Gastroesophageal sphincter (tissue), 4 donors: ENCODE measurements at regions not wholly inside any gene's neighbourhood (a gene's known extent, or its start where the extent isn't known, plus 50 kb on each side); places are given as distances from the start of the nearest gene placed in this dataset.
"Not testable (repeated sequence)": the region's sequence is repeated elsewhere in the genome, so short reads cannot be mapped to it uniquely, and the experiment has no call there.

ENCODE experiments used
- ATAC-seq: fragments of 150-250 bp; one replicate; pipeline ENCODE4 v1.9.1; 2016; ENCODE audit warnings: mild to moderate bottlenecking, moderate library complexity
- H3K27ac ChIP-seq, 4 donors: fragments of 200-600 bp; sonication (generic) in 3 of 4; 1 replicate in 3 of 4; 2 replicates in 1 of 4; pipeline ENCODE4 v1.5.1; 2016 to 2019
- H3K27me3 ChIP-seq: fragments of 200-600 bp; sonication (generic); one replicate; pipeline ENCODE4 v1.5.1; 2019
- H3K36me3 ChIP-seq, 2 donors: fragments of 200-600 bp; sonication (generic); one replicate each; pipeline ENCODE4 v1.5.1; 2019; ENCODE audit warnings: control low read depth in 1 of 2
- H3K4me1 ChIP-seq, 3 donors: fragments of 200-600 bp; sonication (generic); 1 replicate in 2 of 3; 2 replicates in 1 of 3; pipeline ENCODE4 v1.5.1; 2016 to 2019; ENCODE audit warnings: control low read depth in 2 of 3
- H3K4me3 ChIP-seq, 2 donors: fragments of 200-600 bp; sonication (generic); one replicate each; pipeline ENCODE4 v1.5.1; 2019; ENCODE audit warnings: mild to moderate bottlenecking in 1 of 2, moderate library complexity in 1 of 2
- H3K9me3 ChIP-seq, 3 donors: fragments of 200-600 bp; sonication (generic); one replicate each; pipeline ENCODE4 v1.5.1; 2017 to 2019; ENCODE audit warnings: control low read depth in 2 of 3
- EP300 ChIP-seq: sonication (generic); formaldehyde crosslinking; IDR thresholded peaks from one replicate; pipeline ENCODE4 v1.6.1; 2017; ENCODE audit warnings: antibody characterized with exemption, mild to moderate bottlenecking
- POLR2A ChIP-seq, 2 donors: fragments of 450-650 bp; IDR thresholded peaks; one replicate each; pipeline ENCODE4 v1.6.1; 2017; ENCODE audit warnings: antibody characterized with exemption in 2 of 2, mild to moderate bottlenecking in 2 of 2, moderate library complexity in 1 of 2
- POLR2AphosphoS5 ChIP-seq: sonication (generic); formaldehyde crosslinking; IDR thresholded peaks from one replicate; pipeline ENCODE4 v1.6.1; 2017; ENCODE audit warnings: antibody characterized with exemption
- WGBS, 2 donors: methylation state at CpG; one replicate each; pipeline ENCODE4 v1.1.5; 2018; ENCODE audit warnings: low coverage in 1 of 2; 5-methylcytosine and 5-hydroxymethylcytosine counted together
- TF ChIP-seq, protein P1 (sequence below), 4 experiments: fragments of 200-600 bp in 2 of 4; fragments of 450-650 bp in 2 of 4; sonication (generic) in 1 of 4; IDR thresholded peaks; one replicate each; pipeline ENCODE4 v1.5.1; 2017 to 2019; ENCODE audit warnings: antibody characterized with exemption in 4 of 4, mild to moderate bottlenecking in 2 of 4, moderate library complexity in 2 of 4

DNA sequence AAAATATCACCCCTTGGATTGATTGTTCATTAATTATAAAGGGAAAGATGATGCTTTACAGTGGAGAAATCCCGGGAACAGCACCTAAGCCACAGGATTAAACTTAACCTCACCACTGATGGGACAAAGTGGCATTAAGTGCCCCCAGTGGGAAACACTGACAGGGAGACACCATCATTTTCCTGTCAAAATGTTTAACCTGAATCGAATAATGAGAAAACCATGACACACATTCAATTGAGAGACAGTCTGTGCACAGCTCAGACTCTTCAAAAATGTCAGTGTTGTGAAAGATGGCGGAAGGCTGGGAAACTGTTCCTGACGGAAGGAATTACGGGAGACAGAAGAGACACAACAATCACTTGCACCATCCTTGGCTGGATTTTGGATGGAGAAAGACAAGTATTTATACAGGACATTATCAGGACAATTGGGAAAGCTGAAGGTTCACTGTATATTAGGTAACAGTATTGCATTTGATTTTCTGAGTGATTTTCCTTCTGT lies 111.8 kb upstream of the ASB18 start:
- no peak overlapping the region for H3K4me3 ChIP-seq
- peaks cover 36% of the 10 kb centered on the region for H3K27me3 ChIP-seq
- H3K27ac ChIP-seq: no peak overlapping the region
- no peak for ATAC-seq
- H3K36me3 ChIP-seq: no peaks in the 10 kb centered on the region
- peaks cover 0 to 9% (median 0%) of the 10 kb centered on the region in 3 donors for H3K9me3 ChIP-seq
- no peaks in the 10 kb centered on the region for H3K4me1 ChIP-seq
- 65 to 88% methylated on average over 5 of the region's 5 CpGs for WGBS, 2 donors
- no peak for TF ChIP-seq POLR2AphosphoS5
- no peak for TF ChIP-seq EP300
- no peak for TF ChIP-seq POLR2A (IDR thresholded peaks at IDR 0.05)
- TF ChIP-seq, protein P1, sequence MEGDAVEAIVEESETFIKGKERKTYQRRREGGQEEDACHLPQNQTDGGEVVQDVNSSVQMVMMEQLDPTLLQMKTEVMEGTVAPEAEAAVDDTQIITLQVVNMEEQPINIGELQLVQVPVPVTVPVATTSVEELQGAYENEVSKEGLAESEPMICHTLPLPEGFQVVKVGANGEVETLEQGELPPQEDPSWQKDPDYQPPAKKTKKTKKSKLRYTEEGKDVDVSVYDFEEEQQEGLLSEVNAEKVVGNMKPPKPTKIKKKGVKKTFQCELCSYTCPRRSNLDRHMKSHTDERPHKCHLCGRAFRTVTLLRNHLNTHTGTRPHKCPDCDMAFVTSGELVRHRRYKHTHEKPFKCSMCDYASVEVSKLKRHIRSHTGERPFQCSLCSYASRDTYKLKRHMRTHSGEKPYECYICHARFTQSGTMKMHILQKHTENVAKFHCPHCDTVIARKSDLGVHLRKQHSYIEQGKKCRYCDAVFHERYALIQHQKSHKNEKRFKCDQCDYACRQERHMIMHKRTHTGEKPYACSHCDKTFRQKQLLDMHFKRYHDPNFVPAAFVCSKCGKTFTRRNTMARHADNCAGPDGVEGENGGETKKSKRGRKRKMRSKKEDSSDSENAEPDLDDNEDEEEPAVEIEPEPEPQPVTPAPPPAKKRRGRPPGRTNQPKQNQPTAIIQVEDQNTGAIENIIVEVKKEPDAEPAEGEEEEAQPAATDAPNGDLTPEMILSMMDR (IDR thresholded peaks at IDR 0.05): no peak

DNA sequence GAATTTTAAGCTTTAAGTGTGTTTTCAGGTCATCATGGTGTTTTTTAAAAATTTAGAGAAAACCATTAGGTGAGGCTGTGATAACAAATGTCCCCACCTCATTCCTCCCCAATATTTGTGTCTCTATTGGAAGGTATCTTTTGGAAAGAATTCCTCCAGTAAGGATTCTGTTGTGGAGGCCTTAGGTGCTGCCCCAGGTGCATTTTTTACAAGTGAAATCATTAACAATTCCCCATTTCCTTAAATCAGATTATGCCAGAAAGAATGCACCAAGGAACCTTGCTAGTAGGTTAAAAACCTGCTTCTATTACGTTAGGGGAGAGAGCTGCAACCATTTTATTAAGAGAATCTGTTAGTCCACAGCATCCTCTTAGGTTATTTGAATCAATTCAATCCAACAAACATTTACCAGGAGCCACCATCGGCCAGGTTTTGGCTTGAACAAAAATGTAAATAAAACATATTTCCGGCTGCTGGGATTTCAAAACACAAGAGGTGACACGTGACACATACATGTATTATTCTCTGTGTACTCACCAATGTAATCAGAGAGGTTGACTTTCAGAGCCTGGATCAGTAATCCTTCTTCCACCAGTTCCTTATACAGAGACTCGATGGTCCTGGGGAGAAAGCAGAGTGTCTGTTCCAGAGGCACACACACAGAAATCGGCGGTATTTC lies 112.5 kb upstream of the ASB18 start:
- no peak overlapping the region for H3K27ac ChIP-seq

DNA sequence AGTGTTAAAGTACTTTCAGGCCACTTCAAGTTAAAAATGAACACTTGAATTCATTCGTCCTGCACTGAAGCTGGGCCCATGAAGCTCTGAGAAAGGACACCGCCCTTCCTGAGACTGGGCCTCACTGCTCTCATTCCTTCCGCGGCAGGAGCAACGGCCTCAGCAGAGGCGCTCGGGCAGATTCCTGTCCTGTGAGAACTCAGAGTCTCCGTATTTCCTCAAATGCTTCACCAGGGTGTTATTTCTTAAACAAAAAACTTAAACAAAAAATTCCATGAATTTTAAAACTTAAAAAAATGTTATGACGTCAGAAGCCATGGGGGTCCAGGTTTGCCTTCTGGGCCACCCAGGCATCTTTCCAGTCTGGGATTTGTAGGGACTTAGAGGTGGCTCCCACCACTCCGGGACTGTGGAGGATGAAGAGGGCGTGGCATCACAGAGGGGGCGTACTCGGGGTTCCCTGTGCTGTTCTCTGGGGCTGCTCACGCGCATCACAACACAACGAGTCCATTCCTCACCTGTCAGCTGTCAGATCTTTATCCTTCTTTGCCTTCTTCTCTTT lies 115.9 kb upstream of the ASB18 start:
- TF ChIP-seq EP300 (no peak), POLR2AphosphoS5 (no peak), POLR2A (IDR thresholded peaks at IDR 0.05) (no peak)
- TF ChIP-seq, protein P1 (IDR thresholded peaks at IDR 0.05): no peak
- 78% methylated on average over 16 of the region's 16 CpGs; no CpG with 5 or more reads in 1 of the 2 donors for WGBS, 2 donors
- peaks cover 0 to 19% (median 0%) of the 10 kb centered on the region in 3 donors for H3K9me3 ChIP-seq
- H3K4me1 ChIP-seq: no peaks in the 10 kb centered on the region
- no peak overlapping the region for H3K27ac ChIP-seq
- no peaks in the 10 kb centered on the region for H3K36me3 ChIP-seq
- no peak for ATAC-seq
- H3K4me3 ChIP-seq: no peak overlapping the region
- H3K27me3 ChIP-seq: peaks cover 16% of the 10 kb centered on the region

More for the DNA sequence above, 112.5 kb upstream of the ASB18 start:
- Histone ChIP-seq H3K27me3 (peaks cover 36% of the 10 kb centered on the region), H3K36me3 (no peaks in the 10 kb centered on the region), H3K4me3 (no peak overlapping the region), H3K9me3 (peaks cover 0 to 13% (median 0%) of the 10 kb centered on the region in 3 donors), H3K4me1 (no peaks in the 10 kb centered on the region)
- ATAC-seq: no peak
- WGBS, 2 donors: 69 to 81% methylated on average over 7 of the region's 7 CpGs
- TF ChIP-seq EP300 (no peak), POLR2AphosphoS5 (no peak), POLR2A (IDR thresholded peaks at IDR 0.05) (no peak)
- TF ChIP-seq, protein P1 (IDR thresholded peaks at IDR 0.05): no peak

DNA sequence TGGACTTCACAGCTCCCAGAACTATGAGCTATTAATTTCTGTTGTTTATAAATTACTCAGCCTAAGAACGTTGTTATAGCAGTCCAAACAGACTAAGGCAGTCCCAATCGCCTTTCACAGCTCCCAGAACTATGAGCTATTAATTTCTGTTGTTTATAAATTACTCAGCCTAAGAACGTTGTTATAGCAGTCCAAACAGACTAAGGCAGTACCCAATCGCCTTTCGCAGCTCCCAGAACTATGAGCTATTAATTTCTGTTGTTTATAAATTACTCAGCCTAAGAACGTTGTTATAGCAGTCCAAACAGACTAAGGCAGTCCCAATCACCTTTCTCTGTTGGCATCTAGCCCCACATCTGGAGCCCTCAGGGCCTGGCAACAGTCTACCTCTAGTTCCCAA lies 117.0 kb upstream of the ASB18 start:
- WGBS, 2 donors: 18 to 23% methylated on average over 6 of the region's 6 CpGs
- not testable (repeated sequence) for ATAC-seq, H3K27ac ChIP-seq, H3K4me1 ChIP-seq, H3K36me3 ChIP-seq, H3K4me3 ChIP-seq, H3K27me3 ChIP-seq
- peaks cover 0 to 19% (median 0%) of the 10 kb centered on the region in 3 donors for H3K9me3 ChIP-seq

DNA sequence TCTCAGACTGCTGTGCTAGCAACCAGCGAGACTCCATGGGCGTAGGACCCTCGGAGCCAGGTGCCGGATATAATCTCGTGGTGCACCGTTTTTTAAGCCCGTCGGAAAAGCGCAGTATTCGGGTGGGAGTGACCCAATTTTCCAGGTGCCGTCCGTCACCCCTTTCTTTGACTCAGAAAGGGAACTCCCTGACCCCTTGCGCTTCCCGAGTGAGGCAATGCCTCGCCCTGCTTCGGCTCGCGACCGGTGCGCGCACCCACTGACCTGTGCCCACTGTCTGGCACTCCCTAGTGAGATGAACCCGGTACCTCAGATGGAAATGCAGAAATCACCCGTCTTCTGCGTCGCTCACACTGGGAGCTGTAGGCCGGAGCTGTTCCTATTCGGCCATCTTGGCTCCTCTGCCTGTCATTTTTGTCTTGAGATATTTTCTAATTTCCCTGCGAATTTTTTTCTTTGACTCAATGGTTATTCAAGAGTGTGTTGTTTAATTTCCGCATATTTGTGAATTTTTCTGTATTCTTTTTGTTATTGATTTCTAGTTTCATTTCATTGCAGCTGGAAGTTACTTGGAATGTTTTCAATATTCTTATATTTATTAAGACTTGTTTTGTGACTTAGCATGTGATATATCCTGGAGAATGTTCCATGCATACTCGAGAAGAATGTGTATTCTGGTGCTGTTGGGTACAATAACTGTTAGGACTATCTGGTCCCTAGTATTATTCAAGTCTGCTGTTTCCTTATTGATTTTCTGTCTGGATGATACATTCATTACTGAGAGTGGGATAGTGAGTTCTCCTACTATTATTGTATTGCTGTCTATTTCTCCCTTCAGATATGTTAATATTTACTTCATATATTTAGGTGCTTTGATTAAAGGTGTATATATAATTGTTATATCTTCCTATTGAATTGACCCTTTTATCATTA lies 125.3 kb upstream of the ASB18 start:
- H3K4me3 ChIP-seq, H3K36me3 ChIP-seq, H3K9me3 ChIP-seq, H3K27ac ChIP-seq, H3K4me1 ChIP-seq, ATAC-seq, H3K27me3 ChIP-seq: not testable (repeated sequence)
- WGBS, 2 donors: 86 to 89% methylated on average over 9 to 10 of the region's 30 CpGs
